Omental fat pad (tissue), 3 donors: ENCODE measurements at regions not wholly inside any gene's neighbourhood (a gene's known extent, or its start where the extent isn't known, plus 50 kb on each side); places are given as distances from the start of the nearest gene placed in this dataset.

Experiments used
- ATAC-seq: fragments of 150-250 bp; one replicate; pipeline ENCODE4 v1.9.1; 2016; ENCODE audit warnings: mild to moderate bottlenecking, moderate library complexity; ENCODE audit not compliant: low FRiP score
- DNase-seq: peaks from one replicate; pipeline ENCODE4 v3.0.0-alpha.2; 2019; ENCODE audit warnings: low spot score
- CTCF ChIP-seq, 3 donors: fragments of 450-650 bp; IDR thresholded peaks; one replicate each; pipeline ENCODE4 v1.5.1; 2016 to 2017; ENCODE audit warnings: antibody characterized with exemption in 3 of 3, mild to moderate bottlenecking in 3 of 3, moderate library complexity in 2 of 3

GRCh38 chr3:162337630-162338029 is 841.0 kb downstream of the OTOL1 start:
- TF ChIP-seq CTCF (IDR thresholded peaks at IDR 0.05) = no peak
- DNase-seq = no peak
- no peak for ATAC-seq

GRCh38 chr3:162338514-162338913 is 841.9 kb downstream of the OTOL1 start:
- no peak for ATAC-seq
- no peak for TF ChIP-seq CTCF (IDR thresholded peaks at IDR 0.05)
- DNase-seq = no peak

GRCh38 chr3:162348912-162349311 is 852.3 kb downstream of the OTOL1 start:
- no peak for TF ChIP-seq CTCF (IDR thresholded peaks at IDR 0.05)
- ATAC-seq = no peak
- DNase-seq = no peak

GRCh38 chr3:162353414-162353813 is 856.8 kb downstream of the OTOL1 start:
- ATAC-seq = no peak
- no peak for TF ChIP-seq CTCF (IDR thresholded peaks at IDR 0.05)
- DNase-seq = no peak

- no peak for TF ChIP-seq CTCF (IDR thresholded peaks at IDR 0.05)
- DNase-seq = no peak
- no peak for ATAC-seq
These were observed 857.7 kb downstream of the OTOL1 start for GRCh38 chr3:162354356-162354755.

GRCh38 chr3:162365066-162365719 is 868.6 kb downstream of the OTOL1 start:
- no peak for DNase-seq
- TF ChIP-seq CTCF (IDR thresholded peaks at IDR 0.05) = no peak
- ATAC-seq = no peak

- ATAC-seq (no peak), DNase-seq (no peak)
- no peak for TF ChIP-seq CTCF (IDR thresholded peaks at IDR 0.05)
These were observed 869.7 kb downstream of the OTOL1 start for GRCh38 chr3:162366166-162366766.
